ENCODE measurements at regions not wholly inside any gene's neighbourhood (a gene's known extent, or its start where the extent isn't known, plus 50 kb on each side); places are given as distances from the start of the nearest gene placed in this dataset.
A peak's percentile ranks its signal among the peaks of the same experiment; 100 is the strongest.

GRCh38 chr12:31867292-31867691 lies 91.9 kb upstream of the RESF1 start:
- DNase-seq = no peak

- DNase-seq = no peak
These were observed 92.7 kb upstream of the RESF1 start for GRCh38 chr12:31866523-31866922.

GRCh38 chr12:31865023-31865422 lies 94.2 kb upstream of the RESF1 start:
- DNase-seq = no peak

- DNase-seq = no peak
These were observed 97.9 kb upstream of the RESF1 start for GRCh38 chr12:31861360-31861759.

GRCh38 chr12:31860401-31860800 lies 98.8 kb upstream of the RESF1 start:
- no peak for DNase-seq

- no peak for DNase-seq
These were observed 99.8 kb upstream of the RESF1 start for GRCh38 chr12:31859232-31859977.

- no peak for DNase-seq
These were observed 103.8 kb upstream of the RESF1 start for GRCh38 chr12:31855427-31855826.

- no peak for DNase-seq
These were observed 105.2 kb upstream of the RESF1 start for GRCh38 chr12:31853977-31854376.

GRCh38 chr12:31853520-31853919 lies 105.7 kb upstream of the RESF1 start:
- peak; percentile 43 for DNase-seq

GRCh38 chr12:31850268-31850667 lies 108.9 kb upstream of the RESF1 start:
- DNase-seq = no peak

- DNase-seq = peak; percentile 63
These were observed 110.0 kb upstream of the RESF1 start for GRCh38 chr12:31849090-31849687.

GRCh38 chr12:31846405-31846804 lies 112.8 kb upstream of the RESF1 start:
- no peak for DNase-seq

GRCh38 chr12:31845613-31846322 lies 113.4 kb upstream of the RESF1 start:
- no peak for DNase-seq

- peak; percentile 54 for DNase-seq
These were observed 114.7 kb upstream of the AMN1 start for GRCh38 chr12:31843398-31844095.

- no peak for DNase-seq
These were observed 109.1 kb upstream of the AMN1 start for GRCh38 chr12:31837913-31838312.

GRCh38 chr12:31835276-31835882 lies 106.6 kb upstream of the AMN1 start:
- DNase-seq = no peak

GRCh38 chr12:31834150-31834549 lies 105.3 kb upstream of the AMN1 start:
- DNase-seq = no peak

GRCh38 chr12:31832740-31833729 lies 104.2 kb upstream of the AMN1 start:
- DNase-seq = peak; percentile 80

GRCh38 chr12:31828071-31828470 lies 99.2 kb upstream of the AMN1 start:
- DNase-seq = no peak

- DNase-seq = no peak
These were observed 93.9 kb upstream of the AMN1 start for GRCh38 chr12:31822761-31823160.

- no peak for DNase-seq
These were observed 92.7 kb upstream of the AMN1 start for GRCh38 chr12:31821484-31821883.

- DNase-seq = no peak
These were observed 92.0 kb upstream of the AMN1 start for GRCh38 chr12:31820832-31821231.

All from hematopoietic multipotent progenitor cell treated with erythropoietin and hydrocortisone succinate and interleukin-3 and kit ligand, for 4 days (in vitro differentiated cells).